CD4-positive, alpha-beta T cell treated with Interleukin-10 for 1 hour (primary cell): ENCODE measurements at regions not wholly inside any gene's neighbourhood (a gene's known extent, or its start where the extent isn't known, plus 50 kb on each side); places are given as distances from the start of the nearest gene placed in this dataset.

Experiments used
- DNase-seq: peaks from one replicate; pipeline ENCODE4 v3.0.0-alpha.2; 2020

GRCh38 chr12:89181271-89181920 is 170.9 kb downstream of the DUSP6 start:
- no peak for DNase-seq

GRCh38 chr12:89180496-89180895 is 171.8 kb downstream of the DUSP6 start:
- no peak for DNase-seq

- no peak for DNase-seq
Observed at GRCh38 chr12:89179983-89180382, 172.3 kb downstream of the DUSP6 start.

- DNase-seq, result no peak
Observed at GRCh38 chr12:89179245-89179644, 173.1 kb downstream of the DUSP6 start.

GRCh38 chr12:89177802-89178395 is 174.4 kb downstream of the DUSP6 start:
- no peak for DNase-seq

- DNase-seq, result no peak
Observed at GRCh38 chr12:89176676-89177075, 175.6 kb downstream of the DUSP6 start.

GRCh38 chr12:89173678-89174077 is 178.6 kb downstream of the DUSP6 start:
- no peak for DNase-seq

GRCh38 chr12:89173096-89173495 is 179.2 kb downstream of the DUSP6 start:
- no peak for DNase-seq

- DNase-seq, result no peak
Observed at GRCh38 chr12:89172224-89172623, 180.1 kb downstream of the DUSP6 start.

- no peak for DNase-seq
Observed at GRCh38 chr12:89169321-89169720, 183.0 kb downstream of the DUSP6 start.

- DNase-seq, result no peak
Observed at GRCh38 chr12:89167986-89168385, 184.3 kb downstream of the DUSP6 start.

GRCh38 chr12:89166525-89166934 is 185.8 kb downstream of the DUSP6 start:
- DNase-seq, result peak; percentile 35

GRCh38 chr12:89166121-89166520 is 186.2 kb downstream of the DUSP6 start:
- no peak for DNase-seq

GRCh38 chr12:89165703-89166102 is 186.6 kb downstream of the DUSP6 start:
- no peak for DNase-seq

- DNase-seq, result no peak
Observed at GRCh38 chr12:89163918-89164317, 188.4 kb downstream of the DUSP6 start.

- peak; percentile 39 for DNase-seq
Observed at GRCh38 chr12:89162589-89163261, 189.6 kb downstream of the DUSP6 start.

- no peak for DNase-seq
Observed at GRCh38 chr12:89161557-89161956, 190.7 kb downstream of the DUSP6 start.

GRCh38 chr12:89160716-89161123 is 191.6 kb downstream of the DUSP6 start:
- peak; percentile 14 for DNase-seq

- DNase-seq, result no peak
Observed at GRCh38 chr12:89157413-89157812, 194.9 kb downstream of the DUSP6 start.

GRCh38 chr12:89156862-89157262 is 195.4 kb downstream of the DUSP6 start:
- no peak for DNase-seq

- no peak for DNase-seq
Observed at GRCh38 chr12:89156340-89156739, 196.0 kb downstream of the DUSP6 start.

GRCh38 chr12:89155826-89156225 is 196.5 kb downstream of the DUSP6 start:
- DNase-seq, result no peak

- no peak for DNase-seq
Observed at GRCh38 chr12:89154743-89155499, 197.4 kb downstream of the DUSP6 start.

GRCh38 chr12:89153341-89153740 is 199.0 kb downstream of the DUSP6 start:
- no peak for DNase-seq
